ENCODE measurements at regions not wholly inside any gene's neighbourhood (a gene's known extent, or its start where the extent isn't known, plus 50 kb on each side); places are given as distances from the start of the nearest gene placed in this dataset.

DNA sequence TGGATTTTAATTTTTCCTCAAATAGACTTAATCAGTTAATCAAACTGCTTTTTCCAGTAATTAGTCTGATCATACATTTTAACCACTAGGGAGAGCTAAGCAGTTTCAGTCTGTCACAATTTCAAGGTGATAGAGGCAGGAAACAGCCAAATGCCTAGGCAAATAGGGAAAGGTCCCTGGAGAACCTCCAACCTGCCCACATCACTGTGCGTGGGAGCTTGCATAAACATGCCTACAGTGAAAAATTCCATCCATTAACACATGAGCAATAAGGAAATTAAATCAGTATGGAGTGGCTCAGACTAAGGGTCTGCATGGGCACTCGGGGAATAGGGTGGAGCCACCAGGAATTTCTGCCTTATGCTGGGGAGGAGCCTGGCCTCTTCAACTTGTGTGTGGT lies 74.6 kb downstream of the AASDHPPT start:
- Histone ChIP-seq H3K27ac (no peak overlapping the region), H3K4me1 (no peaks in the 10 kb centered on the region), H3K9me3 (no peaks in the 10 kb centered on the region), H3K27me3 (no peaks in the 10 kb centered on the region), H3K36me3 (no peaks in the 10 kb centered on the region), H3K4me3 (no peak overlapping the region)
- TF ChIP-seq, protein P1, sequence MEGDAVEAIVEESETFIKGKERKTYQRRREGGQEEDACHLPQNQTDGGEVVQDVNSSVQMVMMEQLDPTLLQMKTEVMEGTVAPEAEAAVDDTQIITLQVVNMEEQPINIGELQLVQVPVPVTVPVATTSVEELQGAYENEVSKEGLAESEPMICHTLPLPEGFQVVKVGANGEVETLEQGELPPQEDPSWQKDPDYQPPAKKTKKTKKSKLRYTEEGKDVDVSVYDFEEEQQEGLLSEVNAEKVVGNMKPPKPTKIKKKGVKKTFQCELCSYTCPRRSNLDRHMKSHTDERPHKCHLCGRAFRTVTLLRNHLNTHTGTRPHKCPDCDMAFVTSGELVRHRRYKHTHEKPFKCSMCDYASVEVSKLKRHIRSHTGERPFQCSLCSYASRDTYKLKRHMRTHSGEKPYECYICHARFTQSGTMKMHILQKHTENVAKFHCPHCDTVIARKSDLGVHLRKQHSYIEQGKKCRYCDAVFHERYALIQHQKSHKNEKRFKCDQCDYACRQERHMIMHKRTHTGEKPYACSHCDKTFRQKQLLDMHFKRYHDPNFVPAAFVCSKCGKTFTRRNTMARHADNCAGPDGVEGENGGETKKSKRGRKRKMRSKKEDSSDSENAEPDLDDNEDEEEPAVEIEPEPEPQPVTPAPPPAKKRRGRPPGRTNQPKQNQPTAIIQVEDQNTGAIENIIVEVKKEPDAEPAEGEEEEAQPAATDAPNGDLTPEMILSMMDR (IDR thresholded peaks at IDR 0.05) = no peak
- intact Hi-C loops (cut with DNase I) = no loop called here
- DNase-seq (ENCODE audit: low spot score in 2 of 2) = no peak

DNA sequence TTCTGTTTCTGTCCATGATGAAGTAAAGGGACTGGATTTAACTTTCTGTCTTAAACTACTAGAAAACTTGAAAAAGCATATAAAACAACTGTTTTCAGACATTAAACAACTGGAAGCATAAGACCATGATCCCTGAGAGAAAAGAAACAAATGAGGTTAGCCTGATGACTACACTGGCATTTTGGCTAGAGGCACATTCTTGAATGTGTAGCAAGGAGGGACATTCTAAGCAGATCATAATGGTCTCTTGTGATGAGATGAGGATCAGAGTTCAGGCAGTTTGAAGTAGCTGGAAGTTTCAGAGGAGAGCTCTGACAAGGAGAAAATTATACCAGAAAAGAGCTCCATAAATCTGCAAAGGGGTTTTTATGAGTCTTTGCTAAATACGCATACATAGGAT lies 75.4 kb downstream of the AASDHPPT start:
- Histone ChIP-seq H3K9me3 (no peaks in the 10 kb centered on the region), H3K27me3 (no peaks in the 10 kb centered on the region), H3K36me3 (no peaks in the 10 kb centered on the region), H3K4me3 (no peak overlapping the region), H3K4me1 (no peaks in the 10 kb centered on the region), H3K27ac (no peak overlapping the region)
- TF ChIP-seq, protein P1 (IDR thresholded peaks at IDR 0.05) = no peak
- intact Hi-C loops (cut with DNase I) = no loop called here
- no peak for DNase-seq (ENCODE audit: low spot score in 2 of 2)

DNA sequence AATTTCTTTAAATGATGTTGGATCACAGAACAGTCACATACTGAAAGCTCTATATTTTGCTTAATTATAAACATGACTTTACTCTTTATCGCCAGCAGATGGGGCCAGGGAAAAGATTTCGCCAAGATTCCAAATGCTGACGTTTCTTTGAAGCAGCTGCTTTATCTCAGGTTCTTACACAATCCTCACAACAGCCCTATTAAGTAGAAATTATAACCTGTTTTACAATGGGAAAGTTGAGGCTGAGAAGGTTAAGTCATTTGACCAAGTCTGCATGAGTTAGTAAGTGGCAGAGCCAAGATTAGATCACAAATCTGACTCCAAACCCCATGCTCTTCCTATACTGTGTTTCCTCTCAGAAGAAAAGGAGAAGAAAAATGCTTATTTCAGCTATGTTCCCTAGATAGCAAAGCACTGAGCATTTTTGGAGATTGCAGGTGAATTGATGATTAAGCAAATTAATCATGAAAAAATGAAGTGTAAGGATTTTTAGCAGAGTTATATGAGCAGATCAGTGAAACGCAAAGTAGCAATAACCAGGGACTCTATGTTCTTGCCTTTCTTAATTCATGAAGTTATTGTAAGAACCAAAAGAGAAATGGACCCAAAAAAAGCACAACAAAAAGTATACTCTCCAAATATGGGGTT lies 79.0 kb downstream of the AASDHPPT start:
- Histone ChIP-seq H3K27ac (no peak overlapping the region), H3K36me3 (no peaks in the 10 kb centered on the region), H3K4me1 (no peaks in the 10 kb centered on the region), H3K4me3 (no peak overlapping the region), H3K9me3 (no peaks in the 10 kb centered on the region), H3K27me3 (no peaks in the 10 kb centered on the region)
- intact Hi-C loops (cut with DNase I) = no loop called here
- DNase-seq (ENCODE audit: low spot score in 2 of 2) = no peak
- TF ChIP-seq, protein P1 (IDR thresholded peaks at IDR 0.05) = peak in 1 of 3 experiments; percentile 36

DNA sequence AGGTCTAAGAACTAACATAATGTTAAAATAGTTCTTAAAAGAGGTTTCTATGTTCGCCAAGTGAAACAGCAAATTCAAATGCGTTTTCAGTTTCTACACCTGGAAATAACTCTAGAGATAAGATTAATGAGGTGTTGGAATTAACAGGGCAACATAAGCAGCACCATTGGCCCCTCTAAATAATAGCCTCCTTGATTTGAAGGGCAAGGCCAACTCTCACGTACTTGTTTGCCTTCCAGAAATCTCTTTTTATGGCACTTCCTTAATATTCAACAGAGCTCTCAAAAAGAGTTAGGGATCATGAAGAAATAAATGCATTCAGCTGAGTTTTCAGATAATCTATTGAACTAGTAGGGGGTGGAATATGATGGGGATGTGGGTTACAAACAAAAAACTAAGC lies 80.9 kb downstream of the AASDHPPT start:
- no peak overlapping the region for H3K4me3 ChIP-seq
- H3K9me3 ChIP-seq = no peaks in the 10 kb centered on the region
- no peak overlapping the region for H3K27ac ChIP-seq
- no peak for DNase-seq (ENCODE audit: low spot score in 2 of 2)
- intact Hi-C loops (cut with DNase I) = no loop called here
- TF ChIP-seq, protein P1 (IDR thresholded peaks at IDR 0.05) = no peak
- H3K36me3 ChIP-seq = no peaks in the 10 kb centered on the region
- no peaks in the 10 kb centered on the region for H3K27me3 ChIP-seq
- H3K4me1 ChIP-seq = no peaks in the 10 kb centered on the region

DNA sequence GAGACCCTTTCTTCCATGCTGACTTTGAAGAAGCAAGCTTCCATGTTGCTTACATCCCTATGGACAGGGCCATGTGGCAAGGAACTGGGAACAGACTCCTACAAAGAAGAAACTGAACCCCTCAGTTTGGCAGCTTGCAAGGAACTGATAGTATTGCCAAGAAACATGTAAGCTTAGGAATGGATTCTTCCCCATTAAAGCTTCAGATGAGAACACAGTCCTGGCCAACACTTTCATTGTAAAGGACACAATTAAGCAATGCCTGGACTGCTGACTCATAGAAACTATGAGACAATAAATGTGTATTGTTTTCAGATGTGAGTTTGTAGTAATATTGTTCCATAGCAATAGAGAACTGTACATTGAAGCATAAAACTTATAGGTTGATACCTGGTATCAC lies 82.4 kb downstream of the AASDHPPT start:
- TF ChIP-seq, protein P1 (IDR thresholded peaks at IDR 0.05) = no peak
- DNase-seq (ENCODE audit: low spot score in 2 of 2) = no peak
- Histone ChIP-seq H3K27me3 (no peaks in the 10 kb centered on the region), H3K9me3 (no peaks in the 10 kb centered on the region), H3K27ac (no peak overlapping the region), H3K4me1 (no peaks in the 10 kb centered on the region), H3K4me3 (no peak overlapping the region), H3K36me3 (no peaks in the 10 kb centered on the region)
- intact Hi-C loops (cut with DNase I) = no loop called here

DNA sequence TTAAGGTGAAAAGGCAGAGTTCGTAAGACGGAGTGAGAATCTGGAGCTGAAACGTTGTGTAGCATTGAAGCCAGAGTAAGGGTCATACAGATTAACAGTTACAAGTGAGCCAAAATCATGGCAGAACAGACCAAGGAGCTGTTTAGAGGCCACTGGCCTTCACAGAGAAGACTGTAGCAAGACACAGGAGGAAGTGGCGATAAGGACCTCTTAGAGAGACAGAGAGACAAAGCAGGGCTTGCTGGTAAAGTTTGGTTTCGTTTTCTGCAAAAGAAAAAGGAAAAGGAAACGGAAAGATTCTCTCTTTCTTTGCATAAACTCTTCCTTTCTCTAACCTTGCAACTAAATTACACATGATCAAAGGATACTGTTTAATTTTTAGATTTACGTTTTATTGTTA lies 83.0 kb downstream of the AASDHPPT start:
- H3K4me3 ChIP-seq = no peak overlapping the region
- intact Hi-C loops (cut with DNase I) = no loop called here
- H3K9me3 ChIP-seq = no peaks in the 10 kb centered on the region
- H3K36me3 ChIP-seq = no peaks in the 10 kb centered on the region
- TF ChIP-seq, protein P1 (IDR thresholded peaks at IDR 0.05) = no peak
- DNase-seq (ENCODE audit: low spot score in 2 of 2) = no peak
- H3K4me1 ChIP-seq = no peaks in the 10 kb centered on the region
- no peaks in the 10 kb centered on the region for H3K27me3 ChIP-seq
- no peak overlapping the region for H3K27ac ChIP-seq

Data from ascending aorta (tissue), 2 donors.